ENCODE measurements at regions not wholly inside any gene's neighbourhood (a gene's known extent, or its start where the extent isn't known, plus 50 kb on each side); places are given as distances from the start of the nearest gene placed in this dataset.

DNA sequence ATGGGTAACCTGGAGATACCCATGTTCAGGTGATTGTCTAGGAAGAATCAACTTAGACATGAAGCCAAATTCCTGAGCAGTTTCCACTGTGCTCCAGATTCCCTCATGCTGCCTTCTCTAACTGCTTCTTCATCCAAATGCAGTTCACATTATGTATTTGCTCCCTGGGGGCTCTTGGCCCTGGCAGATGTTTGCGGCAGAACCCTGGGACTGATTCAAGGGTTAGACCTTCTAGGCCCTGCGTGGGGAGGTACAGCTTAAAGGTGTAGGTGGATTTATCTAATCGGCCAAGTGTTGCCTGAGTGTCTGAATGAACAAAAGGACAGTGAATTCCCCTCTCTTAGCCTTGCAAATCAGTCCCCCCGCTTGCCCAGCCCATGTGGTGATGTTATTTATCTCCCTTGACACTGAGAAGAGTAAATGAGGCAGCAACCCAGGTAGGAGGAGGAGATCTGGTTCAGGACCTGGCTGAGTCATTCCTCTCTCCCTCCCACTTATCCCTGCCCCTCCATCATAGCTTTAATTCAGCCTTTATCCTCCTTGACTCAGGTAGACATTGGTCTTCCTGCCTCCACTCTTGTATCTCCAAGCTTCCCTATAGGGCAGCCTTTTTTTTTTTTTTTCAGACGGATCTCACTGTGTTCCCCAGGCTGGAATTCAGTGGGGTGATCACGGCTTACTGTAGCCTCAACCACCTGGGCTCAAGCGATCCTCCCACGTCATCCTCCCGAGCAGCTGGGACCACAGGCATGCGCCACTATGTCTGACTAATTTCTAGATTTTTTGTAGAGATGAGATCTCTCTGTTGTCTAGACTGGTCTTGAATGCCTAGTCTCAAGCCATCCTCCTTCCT lies 54.8 kb downstream of the MAGEF1 start:
- POLR2A ChIA-PET: no interaction called here
- Mint-ChIP-seq H3K9me3 (ENCODE audit: insufficient read depth) (no peaks in the 10 kb centered on the region), H3K27ac (no peak overlapping the region), H3K4me1 (peaks cover 4% of the 10 kb centered on the region), H3K4me3 (no peak overlapping the region), H3K27me3 (no peaks in the 10 kb centered on the region)
- no peaks in the 10 kb centered on the region for H3K36me3 ChIP-seq (replicated peaks in 1 of 2; ENCODE audit: control extremely low read depth in 1 of 2, control insufficient read depth in 1 of 2, extremely low read depth in 1 of 2, insufficient read depth in 2 of 2, low read length in 1 of 2)
- H3K27me3 ChIP-seq (replicated peaks in 1 of 4; ENCODE audit: control extremely low read depth in 1 of 4, control insufficient read depth in 3 of 4, insufficient read depth in 4 of 4, low read length in 3 of 4): peaks cover 0 to 2% (median 0%) of the 10 kb centered on the region in 4 experiments
- ATAC-seq (ENCODE audit: low read depth) (peak; percentile 28), DNase-seq (no peak)
- H3K4me2 ChIP-seq (replicated peaks; ENCODE audit: low read depth, low read length, poor library complexity, severe bottlenecking): no peak overlapping the region
- no peak overlapping the region for H3K4me3 ChIP-seq (ENCODE audit: control extremely low read depth in 1 of 5, extremely low read depth in 1 of 5, insufficient read depth in 1 of 5, low read depth in 2 of 5, low read length in 4 of 5)
- no peaks in the 10 kb centered on the region for H3K4me1 ChIP-seq (ENCODE audit: control insufficient read depth in 2 of 2, insufficient read depth in 2 of 2, low read length in 2 of 2)
- no peak overlapping the region for H3K9ac ChIP-seq (ENCODE audit: low read length)
- no peaks in the 10 kb centered on the region for H3K79me2 ChIP-seq (ENCODE audit: control insufficient read depth, insufficient read depth, low read length)
- peaks cover 0 to 9% (median 0%) of the 10 kb centered on the region in 3 donors for H3K9me3 ChIP-seq (ENCODE audit: control extremely low read depth in 1 of 3, control insufficient read depth in 2 of 3, insufficient read depth in 1 of 3, low read length in 2 of 3)
- no peaks in the 10 kb centered on the region for H4K20me1 ChIP-seq (ENCODE audit: control insufficient read depth, insufficient read depth, low read length, poor library complexity, severe bottlenecking)
- H2AFZ ChIP-seq (ENCODE audit: insufficient read depth, low read depth, low read length, poor library complexity, severe bottlenecking): no peak overlapping the region
- WGBS (ENCODE audit: insufficient coverage): 59% methylated on average over 3 of the region's 10 CpGs
- intact Hi-C loops (cut with micrococcal nuclease): no loop called here
- TF ChIP-seq EZH2 (IDR thresholded peaks at IDR 0.05; ENCODE audit: borderline replicate concordance, insufficient read depth, low read depth, low read length, poor library complexity, severe bottlenecking): no peak
- TF ChIP-seq, protein P1, sequence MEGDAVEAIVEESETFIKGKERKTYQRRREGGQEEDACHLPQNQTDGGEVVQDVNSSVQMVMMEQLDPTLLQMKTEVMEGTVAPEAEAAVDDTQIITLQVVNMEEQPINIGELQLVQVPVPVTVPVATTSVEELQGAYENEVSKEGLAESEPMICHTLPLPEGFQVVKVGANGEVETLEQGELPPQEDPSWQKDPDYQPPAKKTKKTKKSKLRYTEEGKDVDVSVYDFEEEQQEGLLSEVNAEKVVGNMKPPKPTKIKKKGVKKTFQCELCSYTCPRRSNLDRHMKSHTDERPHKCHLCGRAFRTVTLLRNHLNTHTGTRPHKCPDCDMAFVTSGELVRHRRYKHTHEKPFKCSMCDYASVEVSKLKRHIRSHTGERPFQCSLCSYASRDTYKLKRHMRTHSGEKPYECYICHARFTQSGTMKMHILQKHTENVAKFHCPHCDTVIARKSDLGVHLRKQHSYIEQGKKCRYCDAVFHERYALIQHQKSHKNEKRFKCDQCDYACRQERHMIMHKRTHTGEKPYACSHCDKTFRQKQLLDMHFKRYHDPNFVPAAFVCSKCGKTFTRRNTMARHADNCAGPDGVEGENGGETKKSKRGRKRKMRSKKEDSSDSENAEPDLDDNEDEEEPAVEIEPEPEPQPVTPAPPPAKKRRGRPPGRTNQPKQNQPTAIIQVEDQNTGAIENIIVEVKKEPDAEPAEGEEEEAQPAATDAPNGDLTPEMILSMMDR (IDR thresholded peaks at IDR 0.05): no peak
- CTCF ChIA-PET: interaction anchor here (0.7 kb wide), 1 partner anchor 711 kb away, joined by 4 read pairs; no protein-coding TSS in a partner anchor
- H3K27ac ChIP-seq (ENCODE audit: low read length in 2 of 2): no peak overlapping the region

DNA sequence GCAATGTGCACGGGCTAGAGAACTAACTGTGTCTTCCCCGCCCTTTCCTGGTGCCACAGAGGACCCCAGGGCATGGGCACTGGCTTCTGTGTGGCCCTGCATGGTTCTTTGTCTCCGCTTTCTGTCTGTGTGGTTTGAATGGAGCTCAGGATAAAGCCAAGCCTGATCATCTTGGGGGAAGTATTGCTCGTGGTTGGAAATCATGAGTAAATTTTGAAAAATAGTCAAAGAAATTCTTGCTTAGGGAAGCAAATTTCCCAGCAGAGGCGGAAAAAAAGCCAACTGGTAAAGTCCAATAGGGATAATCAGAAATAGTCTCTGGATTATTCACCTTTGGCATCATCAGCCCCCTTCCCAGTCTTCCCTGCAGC lies 55.4 kb downstream of the MAGEF1 start:
- Histone ChIP-seq H3K27ac (ENCODE audit: low read length in 2 of 2) (no peak overlapping the region), H3K36me3 (replicated peaks in 1 of 2; ENCODE audit: control extremely low read depth in 1 of 2, control insufficient read depth in 1 of 2, extremely low read depth in 1 of 2, insufficient read depth in 2 of 2, low read length in 1 of 2) (no peaks in the 10 kb centered on the region), H3K27me3 (replicated peaks in 1 of 4; ENCODE audit: control extremely low read depth in 1 of 4, control insufficient read depth in 3 of 4, insufficient read depth in 4 of 4, low read length in 3 of 4) (peaks cover 0 to 2% (median 0%) of the 10 kb centered on the region in 4 experiments), H3K9me3 (ENCODE audit: control extremely low read depth in 1 of 3, control insufficient read depth in 2 of 3, insufficient read depth in 1 of 3, low read length in 2 of 3) (peaks cover 0 to 9% (median 0%) of the 10 kb centered on the region in 3 donors), H3K79me2 (ENCODE audit: control insufficient read depth, insufficient read depth, low read length) (no peaks in the 10 kb centered on the region), H3K4me3 (ENCODE audit: control extremely low read depth in 1 of 5, extremely low read depth in 1 of 5, insufficient read depth in 1 of 5, low read depth in 2 of 5, low read length in 4 of 5) (no peak overlapping the region), H3K9ac (ENCODE audit: low read length) (no peak overlapping the region), H2AFZ (ENCODE audit: insufficient read depth, low read depth, low read length, poor library complexity, severe bottlenecking) (no peak overlapping the region), H3K4me2 (replicated peaks; ENCODE audit: low read depth, low read length, poor library complexity, severe bottlenecking) (no peak overlapping the region), H3K4me1 (ENCODE audit: control insufficient read depth in 2 of 2, insufficient read depth in 2 of 2, low read length in 2 of 2) (no peaks in the 10 kb centered on the region), H4K20me1 (ENCODE audit: control insufficient read depth, insufficient read depth, low read length, poor library complexity, severe bottlenecking) (no peaks in the 10 kb centered on the region)
- POLR2A ChIA-PET: no interaction called here
- no peak overlapping the region for H3K27ac Mint-ChIP-seq
- intact Hi-C loops (cut with micrococcal nuclease): no loop called here
- no peak overlapping the region for H3K4me3 Mint-ChIP-seq
- TF ChIP-seq EZH2 (IDR thresholded peaks at IDR 0.05; ENCODE audit: borderline replicate concordance, insufficient read depth, low read depth, low read length, poor library complexity, severe bottlenecking): no peak
- TF ChIP-seq, protein P1 (IDR thresholded peaks at IDR 0.05): no peak
- ATAC-seq (ENCODE audit: low read depth): no peak
- CTCF ChIA-PET: no interaction called here
- no peaks in the 10 kb centered on the region for H3K27me3 Mint-ChIP-seq
- H3K4me1 Mint-ChIP-seq: peaks cover 4% of the 10 kb centered on the region
- no peaks in the 10 kb centered on the region for H3K9me3 Mint-ChIP-seq (ENCODE audit: insufficient read depth)
- WGBS (ENCODE audit: insufficient coverage): 88% methylated on average over 4 of the region's 5 CpGs
- no peak for DNase-seq

Measured in B cell (primary cell).